Activated T-cell treated with anti-CD3 and anti-CD28 coated beads, Interleukin-2, amount 50 U/mL, for 1 hour (primary cell): ENCODE measurements at regions not wholly inside any gene's neighbourhood (a gene's known extent, or its start where the extent isn't known, plus 50 kb on each side); places are given as distances from the start of the nearest gene placed in this dataset.
A peak's percentile ranks its signal among the peaks of the same experiment; 100 is the strongest.
"Not testable (repeated sequence)": the region's sequence is repeated elsewhere in the genome, so short reads cannot be mapped to it uniquely, and the experiment has no call there.

ENCODE experiments used
- DNase-seq: peaks from one replicate; pipeline ENCODE4 v3.0.0-alpha.2; 2020

DNA sequence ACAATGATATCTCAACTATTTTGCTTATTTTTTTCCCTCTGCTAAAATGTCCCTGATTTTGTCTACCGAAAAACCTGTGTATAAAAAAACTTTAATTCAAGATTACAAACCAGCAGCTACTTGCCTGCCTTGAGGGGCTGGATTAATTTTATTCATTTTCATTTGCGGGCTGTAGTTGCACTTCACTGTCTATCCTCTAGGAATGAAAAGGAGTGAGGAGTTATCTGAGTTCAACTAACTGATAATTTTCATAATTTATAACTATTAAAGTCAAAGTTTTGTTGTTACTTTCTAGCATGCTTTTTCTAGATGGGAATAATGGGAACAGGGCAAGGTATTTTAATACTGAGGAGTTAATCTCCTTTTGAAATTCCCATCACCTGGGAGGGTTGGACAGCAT, 50.3 kb upstream of the AGTPBP1 start:
- not testable (repeated sequence) for DNase-seq

DNA sequence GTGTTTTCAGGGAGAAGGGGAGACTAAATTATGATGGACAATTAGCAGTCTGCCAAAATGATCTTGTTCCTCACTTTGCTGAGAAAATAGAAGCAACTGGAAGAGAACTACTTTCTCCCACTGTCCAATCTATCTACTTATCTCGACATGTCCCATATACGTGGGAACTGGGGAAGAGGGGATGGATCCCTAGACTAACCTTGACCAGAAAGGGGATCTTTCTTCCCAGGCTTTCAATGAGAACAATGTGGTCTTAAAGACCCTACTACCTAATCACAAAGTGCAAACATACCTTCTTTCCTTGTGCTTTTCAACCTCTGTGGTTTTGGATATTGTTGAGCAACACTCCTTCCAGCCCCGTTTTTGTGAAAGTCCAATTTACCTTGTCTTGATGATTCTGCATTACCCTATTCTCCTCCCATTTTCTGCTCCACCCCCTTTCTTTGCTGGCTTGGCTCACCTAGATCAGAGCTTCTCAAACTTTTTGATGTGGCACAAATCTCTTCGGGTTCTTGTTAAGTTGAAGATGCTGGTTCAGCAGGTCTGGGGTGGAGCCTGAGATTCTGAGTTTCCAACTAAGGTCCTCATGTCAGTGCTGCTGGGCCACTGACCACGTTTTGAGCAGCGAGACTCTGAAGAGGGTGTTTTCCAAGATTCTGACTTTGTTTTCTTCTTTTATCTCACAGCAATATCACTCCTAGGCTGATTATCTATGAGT, 61.4 kb upstream of the AGTPBP1 start:
- peak; percentile 34 for DNase-seq

DNA sequence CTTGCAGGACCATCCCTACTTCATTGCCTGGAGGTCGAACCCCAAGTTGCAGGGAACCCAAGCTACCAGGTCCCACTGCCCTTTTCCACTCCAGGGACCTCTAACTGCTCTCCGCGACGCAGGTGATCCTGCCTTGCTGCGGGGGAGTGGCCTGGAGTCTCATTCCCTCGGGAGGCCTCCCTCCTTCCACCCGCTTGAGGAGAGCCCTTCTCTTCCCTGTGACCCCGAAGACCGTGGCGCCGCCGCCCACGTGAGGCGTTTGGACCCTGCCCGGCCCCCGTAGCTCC, 63.0 kb upstream of the AGTPBP1 start:
- DNase-seq = not testable (repeated sequence)

DNA sequence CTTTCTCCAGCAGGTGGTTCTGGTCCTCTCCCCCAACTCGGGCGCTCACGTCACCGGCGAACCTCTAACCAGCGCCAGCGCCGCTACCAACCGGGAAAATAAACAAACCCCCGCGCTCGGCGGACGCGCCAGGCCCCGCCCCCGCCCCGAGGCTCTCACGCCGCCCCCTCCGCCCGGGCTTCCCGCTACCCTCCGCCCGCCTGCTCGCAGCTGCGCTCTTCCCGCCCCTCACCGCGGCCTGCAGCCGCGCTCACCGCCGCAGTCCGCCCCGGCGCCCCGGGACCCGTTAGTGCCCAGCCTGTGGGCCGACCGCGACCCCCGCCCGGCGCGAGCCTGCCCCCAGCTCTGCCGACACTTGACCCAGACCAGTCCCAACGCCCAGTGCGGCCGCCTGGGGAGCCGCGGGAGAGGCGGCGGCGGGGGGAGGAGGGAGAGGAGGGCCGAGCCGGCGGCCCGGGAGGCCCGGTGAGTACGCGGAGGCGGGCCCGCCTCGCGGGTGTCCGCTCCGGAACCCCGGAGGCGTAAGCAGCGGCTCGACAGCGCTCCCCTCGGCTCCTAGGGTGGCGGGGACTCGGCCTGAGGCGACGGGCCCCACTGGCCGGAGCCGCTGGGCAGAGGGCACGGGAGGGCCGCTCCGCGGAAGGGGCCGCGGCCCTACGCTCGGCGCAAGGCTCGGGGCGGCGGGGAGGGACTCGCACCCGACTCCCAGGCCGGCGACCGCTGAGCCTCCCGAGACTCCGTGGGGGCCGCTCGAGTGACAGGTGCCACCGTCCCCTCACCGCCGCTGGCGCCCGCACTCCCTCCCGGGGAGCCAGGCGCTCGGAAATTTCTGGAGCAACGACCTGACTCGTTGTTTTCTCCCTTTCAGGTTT, 63.6 kb upstream of the AGTPBP1 start:
- peak; percentile 80 for DNase-seq

DNA sequence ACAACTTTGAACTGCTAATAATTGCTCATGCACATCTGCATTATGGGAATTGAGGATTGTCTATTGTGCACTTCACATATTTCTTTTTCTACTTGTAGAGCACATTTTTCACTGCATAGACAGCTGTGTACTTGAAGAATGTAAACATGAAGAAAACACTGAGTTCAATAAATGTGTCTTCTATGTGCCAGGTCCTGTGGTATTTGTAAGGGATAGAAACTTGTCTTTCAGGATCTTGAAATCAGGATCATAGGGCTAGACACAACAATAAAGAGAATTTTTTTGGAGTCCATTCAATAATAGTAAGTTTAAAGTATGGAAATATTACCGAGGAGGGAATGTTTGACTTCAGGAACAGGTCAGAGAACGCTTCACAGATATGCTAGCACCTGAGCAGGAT, 66.6 kb upstream of the AGTPBP1 start:
- DNase-seq = not testable (repeated sequence)

DNA sequence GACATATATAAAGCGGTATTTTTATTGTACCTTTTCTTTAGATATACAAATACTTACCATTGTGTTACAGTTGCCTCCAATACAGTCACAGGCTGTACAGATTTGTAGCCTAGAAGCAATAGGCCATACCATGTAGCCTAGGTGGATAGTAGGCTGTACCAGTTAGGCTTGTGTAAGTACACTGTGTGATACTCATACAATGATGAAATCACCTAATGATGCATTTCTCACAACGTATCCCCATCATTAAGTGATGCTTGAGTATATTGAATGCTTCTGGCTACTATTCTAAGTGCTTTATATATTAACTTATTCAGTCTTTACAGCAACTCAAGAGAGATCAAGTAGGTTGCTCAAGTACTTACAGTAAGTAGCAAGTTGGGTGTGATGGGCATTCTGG, 71.6 kb upstream of the AGTPBP1 start:
- DNase-seq = not testable (repeated sequence)

DNA sequence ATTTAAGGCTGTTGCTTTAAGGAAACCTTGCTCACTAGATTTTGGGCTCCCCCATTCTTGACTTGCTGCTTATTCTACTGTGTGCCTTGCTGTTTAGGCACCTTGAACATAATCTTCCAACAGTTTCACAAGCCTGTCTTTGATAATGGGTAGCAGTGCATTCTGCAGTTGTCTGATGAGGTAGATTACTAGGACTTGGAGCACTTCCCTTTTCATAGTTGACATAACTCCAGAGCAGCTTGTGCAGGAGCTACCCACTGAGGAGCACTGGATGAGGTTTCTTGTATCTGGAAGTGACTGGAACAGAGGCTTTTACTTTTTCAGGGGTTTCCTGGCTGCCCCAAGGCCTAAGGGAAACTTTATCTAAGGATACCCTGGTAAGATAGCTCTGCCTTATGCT, 73.0 kb upstream of the AGTPBP1 start:
- not testable (repeated sequence) for DNase-seq

DNA sequence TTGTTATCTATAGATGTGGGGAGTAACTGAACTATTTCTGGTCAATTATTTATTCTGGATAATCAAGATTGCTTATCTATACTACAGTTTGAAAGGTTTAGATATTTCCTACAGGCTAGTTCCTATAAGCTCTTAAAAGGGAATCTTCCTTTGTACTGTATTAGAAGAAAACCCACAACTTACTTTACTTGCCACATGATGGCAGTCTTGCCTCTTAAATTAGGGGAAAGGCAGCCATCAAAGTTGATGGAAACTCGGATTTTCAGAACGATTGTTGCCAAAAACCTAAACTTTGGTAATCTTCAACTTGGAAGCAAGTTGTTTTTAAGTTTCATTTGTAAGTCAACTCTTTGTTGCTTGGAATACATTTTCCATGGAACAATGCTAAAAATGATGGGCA, 77.2 kb upstream of the AGTPBP1 start:
- not testable (repeated sequence) for DNase-seq

DNA sequence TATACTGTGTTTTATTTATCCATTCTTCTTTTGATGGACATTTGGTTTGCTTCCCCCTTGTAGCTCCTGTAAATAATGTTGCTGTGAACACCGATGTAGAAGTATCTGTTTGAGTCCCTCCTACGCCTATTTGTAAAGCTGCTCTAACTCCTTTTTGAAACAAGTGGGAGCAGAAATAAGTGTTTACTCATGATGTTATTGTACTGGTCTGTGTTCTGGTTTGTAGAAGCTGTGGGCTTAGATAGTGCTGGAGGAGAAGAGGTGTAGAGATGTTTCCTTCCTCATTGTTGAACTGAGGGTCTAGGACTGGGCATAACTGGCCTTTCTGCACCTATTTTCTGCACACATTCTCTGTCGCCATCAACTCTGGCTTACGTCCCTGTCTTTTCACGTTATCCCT, 78.8 kb upstream of the AGTPBP1 start:
- not testable (repeated sequence) for DNase-seq

DNA sequence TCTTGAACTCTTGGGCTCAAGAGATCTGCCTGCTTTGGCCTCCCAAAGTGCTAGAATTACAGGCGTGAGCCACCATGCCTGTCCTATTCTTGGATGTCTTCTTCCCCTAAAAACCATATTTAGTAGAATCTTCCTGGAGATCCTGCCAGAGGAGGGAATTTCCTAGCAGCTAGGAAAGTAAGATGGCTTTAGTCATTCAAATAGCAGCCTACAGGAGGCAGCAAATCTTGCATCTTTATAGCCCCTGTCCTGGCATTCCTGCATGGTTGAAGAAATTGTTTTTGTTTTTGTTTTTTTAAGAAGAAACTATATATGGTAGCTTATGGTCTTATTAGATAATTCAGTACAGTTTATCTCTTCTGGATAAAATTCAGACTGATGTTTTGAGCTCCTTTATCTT, 83.2 kb upstream of the AGTPBP1 start:
- not testable (repeated sequence) for DNase-seq

DNA sequence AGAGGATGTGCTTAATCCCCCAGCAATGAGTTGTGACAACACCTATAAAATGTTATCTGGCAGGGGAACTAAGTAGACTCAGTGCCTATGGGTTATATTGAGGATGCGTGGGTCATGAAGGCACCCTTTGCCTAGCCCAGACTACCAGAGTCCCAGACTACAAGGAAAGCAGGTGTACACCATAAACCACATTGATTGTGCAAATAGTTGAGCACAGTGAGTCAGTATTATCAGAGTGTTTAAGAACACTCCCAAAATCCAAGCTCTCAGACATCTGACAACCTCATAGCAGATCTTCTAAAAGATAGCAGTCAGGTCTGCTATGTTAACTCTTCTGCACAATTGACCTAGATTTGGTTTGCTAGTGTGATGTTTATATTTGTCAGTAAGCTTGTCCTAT, 92.8 kb upstream of the AGTPBP1 start:
- DNase-seq = not testable (repeated sequence)

DNA sequence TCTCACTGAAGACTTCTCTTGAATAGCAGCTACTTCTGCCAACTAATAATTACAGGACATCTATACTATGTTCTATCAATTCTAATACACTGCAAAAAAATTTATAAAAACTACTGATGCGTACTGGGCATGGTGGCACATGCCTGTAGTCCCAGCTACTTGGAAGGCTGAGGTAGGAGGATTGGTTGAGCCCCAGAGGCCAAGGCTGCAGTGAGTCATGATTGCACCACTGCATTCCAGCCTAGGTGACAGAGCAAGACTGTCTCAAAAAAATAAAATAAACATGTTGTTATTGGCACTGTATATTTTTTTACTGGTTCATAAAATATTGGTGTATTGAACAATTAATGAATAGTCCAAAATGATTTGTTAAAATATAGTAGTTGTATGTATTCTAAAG, 97.0 kb upstream of the NAA35 start:
- not testable (repeated sequence) for DNase-seq

DNA sequence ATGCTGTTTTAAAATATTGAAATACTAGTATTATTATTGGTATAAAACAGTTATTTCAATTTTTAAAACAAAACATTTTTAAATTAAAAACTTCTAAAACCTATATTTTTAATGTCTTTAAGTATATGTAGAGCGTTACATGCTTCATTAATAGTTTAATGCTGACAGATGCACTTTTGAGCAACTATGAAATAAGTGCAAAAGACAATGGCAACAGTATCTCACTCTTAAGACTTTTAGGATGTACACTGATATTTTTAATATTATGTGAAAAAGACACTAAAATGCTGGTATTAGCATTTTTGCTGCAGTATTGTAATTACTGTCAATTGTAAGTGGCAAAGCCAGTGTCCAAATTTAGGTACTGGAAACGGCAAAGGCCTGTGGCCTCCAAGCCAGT, 93.2 kb upstream of the NAA35 start:
- not testable (repeated sequence) for DNase-seq

DNA sequence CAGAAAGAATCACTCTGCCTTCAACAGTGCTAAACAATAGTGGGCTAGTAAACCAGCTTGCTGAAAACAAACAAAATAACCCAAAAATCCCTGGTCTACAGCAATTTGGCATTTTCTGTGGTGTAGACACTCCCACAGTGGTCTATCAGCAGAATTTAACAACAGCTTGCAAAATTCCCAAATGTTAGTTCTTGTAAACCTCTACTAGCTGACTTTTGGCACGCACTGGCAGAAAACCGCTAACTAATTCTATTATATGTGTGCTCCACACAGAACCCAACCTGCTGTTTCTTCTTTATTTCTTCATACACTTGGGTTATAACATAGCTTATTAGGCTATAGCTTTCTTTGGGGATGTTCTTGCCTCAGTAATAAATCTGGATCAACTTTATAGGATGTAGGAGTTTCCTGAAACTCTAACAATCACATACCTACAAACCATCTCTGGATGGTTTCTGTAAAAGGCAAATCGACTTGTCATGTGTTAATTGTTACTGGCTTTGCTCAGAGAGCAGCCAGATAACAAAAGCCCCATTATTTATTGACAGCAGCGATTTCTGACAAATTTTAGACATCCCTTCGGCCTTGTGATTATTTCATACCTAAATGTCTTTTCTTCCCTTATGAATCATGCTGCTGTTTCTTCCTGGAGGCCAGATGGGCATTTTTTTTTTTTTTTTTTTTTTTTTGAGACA, 82.7 kb upstream of the NAA35 start:
- DNase-seq = no peak

DNA sequence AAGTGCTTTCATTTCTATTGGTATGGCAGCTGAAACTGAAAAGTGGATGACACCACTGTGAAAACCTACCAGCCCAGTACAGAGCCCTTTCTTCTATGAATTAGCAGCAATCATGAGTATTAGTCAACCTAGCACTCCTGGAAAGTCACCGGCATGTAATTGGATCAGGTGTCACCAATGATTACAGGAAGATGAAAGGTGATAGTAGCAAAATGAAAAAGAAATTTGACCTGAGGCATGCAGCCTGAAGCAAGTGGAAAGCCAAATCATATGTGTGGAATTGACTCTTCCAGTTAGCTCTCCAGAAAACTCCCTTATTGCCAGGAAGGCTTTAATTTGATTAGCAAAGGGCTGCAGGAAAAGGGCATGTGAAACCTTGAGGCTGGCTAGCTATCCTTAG, 81.2 kb upstream of the NAA35 start:
- no peak for DNase-seq

DNA sequence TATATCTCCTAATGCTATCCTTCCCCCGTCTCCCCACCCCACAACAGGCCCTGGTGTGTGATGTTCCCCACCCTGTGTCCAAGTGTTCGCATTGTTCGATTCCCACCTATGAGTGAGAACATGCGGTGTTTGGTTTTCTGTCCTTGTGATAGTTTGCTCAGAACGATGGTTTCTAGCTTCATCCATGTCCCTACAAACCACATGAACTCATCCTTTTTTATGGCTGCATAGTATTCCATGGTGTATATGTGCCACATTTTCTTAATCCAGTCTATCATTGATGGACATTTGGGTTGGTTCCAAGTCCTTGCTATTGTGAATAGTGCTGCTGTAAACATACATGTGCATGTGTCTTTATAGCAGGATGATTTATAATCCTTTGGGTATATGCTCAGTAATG, 79.1 kb upstream of the NAA35 start:
- DNase-seq = not testable (repeated sequence)

DNA sequence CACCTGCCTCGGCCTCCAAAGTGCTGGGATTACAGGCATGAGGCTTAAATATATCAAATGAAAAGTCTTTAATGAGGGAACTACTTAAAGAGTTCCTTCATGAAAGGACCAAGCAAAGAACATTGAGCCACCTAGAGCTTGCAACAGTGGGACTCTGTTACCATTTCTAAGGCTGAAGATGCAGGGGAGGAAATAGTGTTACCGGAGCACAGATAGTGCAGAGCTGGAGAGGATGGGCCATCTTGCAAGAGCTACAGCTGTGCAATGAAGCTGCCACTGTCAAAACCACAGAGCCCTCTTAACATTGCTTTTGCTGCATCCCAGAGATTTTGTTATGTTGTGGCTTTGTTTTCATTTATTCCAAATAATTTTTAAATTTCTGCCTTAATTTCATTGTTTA, 77.1 kb upstream of the NAA35 start:
- no peak for DNase-seq

DNA sequence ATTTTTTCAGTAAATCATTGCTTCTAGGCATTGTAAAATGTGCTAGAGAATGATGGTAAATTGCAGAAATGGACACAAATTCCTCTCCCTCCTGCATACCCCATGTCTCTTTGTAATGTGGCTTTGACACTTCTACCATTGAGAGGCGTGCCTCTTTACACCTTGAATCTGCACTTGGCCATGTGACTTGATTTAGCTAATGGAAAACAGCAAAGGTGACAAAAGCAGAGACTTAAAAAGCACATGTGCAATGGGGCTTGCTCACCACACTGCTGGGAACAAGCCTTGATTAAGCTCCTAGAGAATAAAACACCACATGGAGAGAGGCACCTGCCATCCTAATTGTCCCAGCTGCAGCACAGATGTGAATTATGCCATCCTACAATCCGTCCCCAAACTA, 69.9 kb upstream of the NAA35 start:
- no peak for DNase-seq

DNA sequence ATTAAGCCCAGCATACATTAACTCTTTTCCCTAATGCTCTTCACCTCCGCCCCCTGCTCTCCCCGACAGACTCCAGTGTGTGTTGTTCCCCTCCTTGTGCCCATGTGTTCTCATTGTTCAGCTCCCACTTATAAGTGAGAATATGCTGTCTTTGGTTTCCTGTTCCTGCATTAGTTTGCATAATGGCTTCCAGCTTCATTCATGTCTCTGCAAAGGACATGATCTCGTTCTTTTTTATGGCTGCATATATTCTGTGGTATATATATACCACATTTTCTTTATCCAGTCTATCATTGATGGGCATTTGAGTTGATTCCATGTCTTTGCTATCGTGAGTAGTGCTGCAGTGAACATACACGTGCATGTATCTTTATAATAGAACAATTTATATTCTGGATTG, 69.3 kb upstream of the NAA35 start:
- not testable (repeated sequence) for DNase-seq

DNA sequence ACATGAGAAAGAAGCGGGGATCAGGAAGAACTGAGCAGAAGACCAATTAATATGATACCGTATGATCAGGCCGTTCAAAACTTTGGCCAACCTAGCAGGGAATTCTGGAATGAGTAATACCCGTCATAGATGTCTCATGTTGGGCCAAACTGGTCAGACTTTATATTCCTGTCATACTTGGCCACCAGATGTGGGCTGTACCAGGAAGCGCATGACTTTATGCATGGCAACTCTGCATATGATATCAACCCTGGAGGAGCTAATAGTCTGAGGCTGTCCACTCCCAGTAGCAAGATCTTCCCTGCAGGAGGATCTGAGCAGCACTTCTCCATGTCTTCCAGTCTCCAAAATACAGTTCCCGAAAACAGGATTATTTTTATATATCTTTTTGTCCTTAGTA, 68.5 kb upstream of the NAA35 start:
- no peak for DNase-seq

DNA sequence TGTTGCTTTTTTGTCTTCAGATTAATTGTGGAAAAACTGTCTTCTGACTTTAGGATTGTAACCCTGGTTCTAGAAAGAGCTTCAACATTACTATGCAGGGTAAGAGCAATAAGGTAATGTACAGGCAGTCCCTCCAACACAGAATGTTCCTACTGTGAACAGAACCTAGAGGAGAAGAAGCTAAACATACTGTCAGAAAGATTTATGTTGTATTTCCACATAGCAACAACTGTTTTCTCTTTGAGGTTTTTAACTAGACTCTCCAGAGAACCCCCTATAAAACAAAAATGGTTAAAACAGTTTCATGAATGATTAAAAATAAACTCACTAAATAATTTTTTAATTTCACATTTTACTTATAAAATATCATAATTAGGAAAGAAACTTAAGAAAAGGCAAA, 64.3 kb upstream of the NAA35 start:
- DNase-seq = no peak

DNA sequence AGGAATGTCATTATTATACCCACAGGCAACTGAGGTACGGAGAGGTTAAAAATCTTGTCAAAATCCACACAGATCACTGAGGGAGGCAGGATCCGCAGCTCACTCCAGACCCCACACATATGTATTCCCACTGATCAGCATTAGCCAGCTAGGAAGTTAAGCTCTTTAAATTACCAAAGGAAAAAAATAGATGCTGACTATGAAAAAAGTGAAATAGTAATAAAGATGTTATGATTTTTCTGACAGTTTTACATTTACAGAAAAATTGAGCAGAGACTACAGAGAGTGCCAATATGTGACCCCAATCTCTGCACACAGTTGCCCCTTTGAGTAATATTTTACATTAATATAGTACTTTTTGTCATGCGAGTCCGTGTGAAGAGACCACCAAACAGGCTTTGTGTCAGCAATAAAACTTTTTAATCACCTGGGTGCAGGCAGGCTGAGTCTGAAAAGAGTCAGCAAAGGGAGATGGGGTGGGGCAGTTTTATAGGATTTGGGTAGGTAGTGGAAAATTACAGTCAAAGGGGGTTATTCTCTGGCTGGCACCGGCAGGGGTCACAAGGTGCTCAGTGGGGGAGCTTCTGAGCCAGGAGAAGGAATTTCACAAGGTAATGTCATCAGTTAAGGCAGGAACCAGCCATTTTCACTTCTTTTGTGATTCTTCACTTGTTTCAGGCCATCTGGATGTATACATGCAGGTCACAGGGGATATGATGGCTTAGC, 61.9 kb upstream of the NAA35 start:
- not testable (repeated sequence) for DNase-seq

DNA sequence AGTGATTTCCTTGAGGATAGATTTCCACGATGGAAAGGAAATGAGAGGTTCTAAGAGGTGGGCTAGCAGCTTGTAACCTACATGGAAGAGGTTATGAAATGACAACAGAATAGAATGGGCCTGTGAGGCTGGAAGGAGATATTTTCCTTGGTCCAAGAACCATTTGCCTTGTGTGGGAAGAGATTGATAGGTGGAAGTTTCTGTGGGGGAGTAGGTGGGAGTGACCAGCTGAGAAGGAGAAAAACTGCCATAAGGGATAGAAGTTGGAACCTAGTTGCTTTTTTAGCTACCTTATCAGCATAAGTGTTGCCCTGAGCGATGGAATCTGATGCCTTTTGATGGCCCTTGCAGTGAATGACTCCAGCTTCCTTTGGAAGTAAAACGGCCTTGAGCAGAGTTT, 60.4 kb upstream of the NAA35 start:
- not testable (repeated sequence) for DNase-seq
